ENCODE measurements at regions not wholly inside any gene's neighbourhood (a gene's known extent, or its start where the extent isn't known, plus 50 kb on each side); places are given as distances from the start of the nearest gene placed in this dataset.

DNA sequence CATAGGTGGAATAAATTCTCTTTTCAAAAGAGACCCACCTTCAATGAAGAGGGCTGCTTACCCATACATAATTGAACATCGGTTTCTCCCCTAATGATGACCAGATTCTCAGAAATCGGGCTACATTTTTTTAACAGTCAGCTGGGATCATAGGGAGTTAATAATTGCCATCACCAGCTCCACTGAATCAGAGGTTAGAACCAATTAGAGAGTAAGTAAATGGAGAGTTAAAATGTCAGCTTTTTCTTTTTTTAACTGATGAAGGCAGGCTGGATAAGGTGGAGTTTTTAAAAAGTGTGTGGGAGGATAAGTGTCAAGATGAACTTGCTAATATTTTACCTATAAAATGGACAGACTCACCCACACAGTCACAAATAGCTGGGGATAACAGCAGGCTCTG is 584.5 kb upstream of the NR3C2 start:
- no peak for DNase-seq

- no peak for DNase-seq
Measured at GRCh38 chr4:149017002-149017734, 575.0 kb upstream of the NR3C2 start.

GRCh38 chr4:149009223-149009622 is 567.0 kb upstream of the NR3C2 start:
- no peak for DNase-seq

- DNase-seq, result no peak
Measured at GRCh38 chr4:149008415-149009025, 566.3 kb upstream of the NR3C2 start.

DNA sequence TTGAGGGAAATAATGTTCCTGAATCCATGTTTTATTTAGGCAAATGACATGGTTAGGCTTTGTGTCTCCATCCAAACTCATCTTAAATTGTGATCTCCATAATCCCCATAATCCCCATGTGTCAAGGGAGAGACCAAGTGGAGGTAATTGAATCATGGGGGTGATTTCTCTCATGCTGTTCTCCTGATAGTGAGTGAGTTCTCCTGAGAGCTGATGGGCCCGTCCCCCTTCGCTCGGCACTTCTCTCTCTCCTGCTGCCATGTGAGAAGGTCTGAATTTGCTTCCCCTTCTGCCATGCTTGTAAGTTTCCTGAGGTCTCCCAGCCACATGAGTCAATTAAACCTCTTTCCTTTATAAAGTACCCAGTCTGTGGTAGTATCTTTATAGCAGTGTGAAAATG is 563.0 kb upstream of the NR3C2 start:
- no peak for DNase-seq

- DNase-seq, result no peak
Measured at GRCh38 chr4:148999924-149000323, 557.7 kb upstream of the NR3C2 start.

DNA sequence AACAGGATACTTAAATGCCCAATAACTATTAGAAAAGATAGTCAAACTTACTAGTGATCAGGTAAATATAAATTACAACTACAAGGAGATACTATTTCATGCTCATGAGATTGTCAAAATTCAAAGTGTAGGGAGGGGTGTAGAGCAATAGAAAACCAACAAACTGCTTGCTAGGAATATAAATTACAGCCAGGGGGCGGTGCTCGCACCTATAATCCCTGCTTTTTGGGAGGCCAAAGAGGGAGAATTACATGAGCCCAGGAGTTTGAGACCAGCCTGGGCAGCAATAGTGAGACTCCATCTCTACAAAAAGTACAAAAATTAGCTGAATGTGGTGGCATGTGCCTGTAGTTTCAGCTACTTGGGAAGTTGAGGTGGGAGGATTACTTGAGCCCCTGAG is 556.5 kb upstream of the NR3C2 start:
- DNase-seq, result peak; percentile 5

GRCh38 chr4:148986951-148987350 is 544.7 kb upstream of the NR3C2 start:
- DNase-seq, result no peak

- DNase-seq, result no peak
Measured at GRCh38 chr4:148984951-148985350, 542.7 kb upstream of the NR3C2 start.

- DNase-seq, result no peak
Measured at GRCh38 chr4:148982200-148982599, 540.0 kb upstream of the NR3C2 start.

DNA sequence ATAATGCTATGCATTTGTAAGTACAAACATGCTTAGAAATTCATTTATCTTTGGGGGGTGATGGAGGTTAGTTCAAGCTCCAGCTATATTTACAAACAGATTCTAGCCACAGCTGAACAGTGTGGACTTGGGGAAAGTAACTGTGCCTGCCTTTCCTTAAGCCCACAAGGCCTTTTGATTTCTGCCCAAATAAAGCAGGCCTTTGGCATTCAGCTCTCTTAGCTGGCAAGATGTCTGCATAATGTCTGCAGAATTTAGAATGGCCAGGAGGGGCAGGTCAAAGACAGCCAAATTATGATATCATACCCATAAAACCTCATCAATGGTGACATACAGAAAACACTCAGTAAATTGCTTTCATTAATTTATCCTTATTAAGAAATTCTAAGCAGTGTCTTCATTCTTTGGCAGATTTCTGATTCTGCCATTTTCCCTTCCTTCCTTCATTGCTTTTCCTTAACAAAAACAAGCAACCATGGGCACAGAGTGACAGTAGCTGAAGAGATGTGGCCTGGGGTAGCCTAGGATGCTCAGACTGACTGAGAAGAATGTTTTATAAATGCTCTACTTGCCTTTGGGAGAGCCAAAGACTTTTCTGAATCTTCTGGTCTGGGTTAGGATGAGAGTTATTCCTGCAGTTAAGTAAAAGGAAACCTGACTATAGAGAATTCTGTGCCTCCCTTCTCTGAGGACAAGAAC is 538.7 kb upstream of the NR3C2 start:
- DNase-seq, result no peak

GRCh38 chr4:148978301-148978700 is 536.1 kb upstream of the NR3C2 start:
- no peak for DNase-seq

DNA sequence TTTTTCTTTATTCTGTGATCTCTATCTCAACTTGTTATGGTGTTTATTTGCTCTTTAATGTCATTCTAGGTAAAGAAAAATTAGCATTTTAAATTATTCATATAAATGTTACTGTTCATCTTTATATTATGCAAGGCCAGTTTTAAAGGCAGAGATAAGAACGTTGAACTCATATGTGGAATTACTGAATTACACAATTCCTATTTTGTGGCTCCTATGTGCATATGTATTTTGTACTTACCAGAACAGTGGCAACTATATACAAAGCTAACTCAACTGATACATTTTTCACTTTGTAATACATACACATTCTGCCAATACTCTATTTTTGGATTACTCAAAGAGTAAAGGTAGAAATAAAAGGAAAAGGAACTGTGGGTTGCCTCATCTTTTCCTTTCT is 533.2 kb upstream of the NR3C2 start:
- no peak for DNase-seq

GRCh38 chr4:148965080-148965479 is 522.9 kb upstream of the NR3C2 start:
- no peak for DNase-seq

- DNase-seq, result no peak
Measured at GRCh38 chr4:148964456-148964855, 522.2 kb upstream of the NR3C2 start.

- no peak for DNase-seq
Measured at GRCh38 chr4:148962539-148963290, 520.5 kb upstream of the NR3C2 start.

GRCh38 chr4:148961526-148961925 is 519.3 kb upstream of the NR3C2 start:
- no peak for DNase-seq

GRCh38 chr4:148958317-148958716 is 516.1 kb upstream of the NR3C2 start:
- DNase-seq, result no peak

DNA sequence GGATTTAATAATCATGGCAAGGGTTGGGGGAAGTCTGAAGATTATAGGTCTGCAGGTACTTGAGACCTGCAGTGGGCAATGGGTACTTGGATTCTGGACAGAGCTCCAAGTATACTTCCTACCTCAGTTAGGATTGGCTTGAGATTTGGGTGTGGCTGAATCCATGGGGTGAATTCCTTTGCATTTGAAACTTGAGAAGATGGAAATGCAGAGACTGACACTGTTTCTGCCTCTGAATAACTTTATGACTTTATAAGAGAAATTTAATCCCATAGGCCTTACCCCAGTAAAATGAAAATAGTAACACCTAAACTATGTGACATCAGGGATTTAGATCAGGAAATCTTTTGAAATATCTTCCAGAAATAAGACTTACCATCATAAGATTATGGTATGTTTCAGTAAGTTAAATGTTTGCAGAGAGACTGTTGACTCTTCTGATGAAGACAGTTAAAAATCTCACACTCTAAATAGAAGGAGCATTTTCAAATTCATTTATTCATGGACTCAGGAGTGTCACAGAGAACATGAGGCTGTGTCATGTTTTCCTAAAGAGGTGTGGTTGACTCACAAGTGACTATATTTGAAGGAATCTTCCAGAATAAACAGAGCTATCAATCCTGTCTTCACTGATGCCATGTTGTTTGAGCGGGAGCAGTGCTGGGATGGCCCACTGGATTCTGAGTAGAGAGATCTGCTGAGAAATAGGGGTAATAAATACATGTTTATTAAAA is 513.5 kb upstream of the NR3C2 start:
- no peak for DNase-seq

GRCh38 chr4:148954011-148954749 is 512.0 kb upstream of the NR3C2 start:
- DNase-seq, result no peak

GRCh38 chr4:148951346-148951745 is 509.1 kb upstream of the NR3C2 start:
- no peak for DNase-seq

GRCh38 chr4:148946271-148946670 is 504.1 kb upstream of the NR3C2 start:
- DNase-seq, result no peak

All from activated CD4-positive, alpha-beta T cell treated with anti-CD3 and anti-CD28 coated beads, Interleukin-2, amount 50 U/mL, for 16 hours (primary cell).